ENCODE measurements at regions not wholly inside any gene's neighbourhood (a gene's known extent, or its start where the extent isn't known, plus 50 kb on each side); places are given as distances from the start of the nearest gene placed in this dataset.
"Not testable (repeated sequence)": the region's sequence is repeated elsewhere in the genome, so short reads cannot be mapped to it uniquely, and the experiment has no call there.

- TF ChIP-seq POLR2A (IDR thresholded peaks at IDR 0.05; ENCODE audit: low read depth, low read length); EZH2 (IDR thresholded peaks at IDR 0.05; ENCODE audit: borderline replicate concordance, low read depth, low read length, severe bottlenecking); CTCF (IDR thresholded peaks at IDR 0.05; ENCODE audit: extremely low read depth in 1 of 2, insufficient read depth in 1 of 2, low read depth in 1 of 2, low read length in 2 of 2); POLR2AphosphoS5 (IDR thresholded peaks at IDR 0.05; ENCODE audit: insufficient read depth, low read depth, low read length); JUN (IDR thresholded peaks at IDR 0.05; ENCODE audit: borderline replicate concordance, insufficient read depth, insufficient read length, low read depth): not testable (repeated sequence)
Measured at GRCh38 chr16:10294153-10294552, 91.7 kb upstream of the ATF7IP2 start.
